ENCODE measurements at regions not wholly inside any gene's neighbourhood (a gene's known extent, or its start where the extent isn't known, plus 50 kb on each side); places are given as distances from the start of the nearest gene placed in this dataset.

GRCh38 chr2:67965246-67965645, 97.6 kb downstream of the C1D start:
- H3K9me2 ChIP-seq (ENCODE audit: insufficient read depth, low read length) = no peaks in the 10 kb centered on the region
- H3K27me3 ChIP-seq (ENCODE audit: insufficient read depth, low read depth, low read length) = no peaks in the 10 kb centered on the region
- H3K9ac ChIP-seq (ENCODE audit: low read length) = no peak overlapping the region
- H3K79me2 ChIP-seq (replicated peaks; ENCODE audit: insufficient read depth, low read length) = no peaks in the 10 kb centered on the region
- TF ChIP-seq SMC3 (conservative IDR thresholded peaks at IDR 0.05; ENCODE audit: poor library complexity) = no peak
- TF ChIP-seq, protein P1, sequence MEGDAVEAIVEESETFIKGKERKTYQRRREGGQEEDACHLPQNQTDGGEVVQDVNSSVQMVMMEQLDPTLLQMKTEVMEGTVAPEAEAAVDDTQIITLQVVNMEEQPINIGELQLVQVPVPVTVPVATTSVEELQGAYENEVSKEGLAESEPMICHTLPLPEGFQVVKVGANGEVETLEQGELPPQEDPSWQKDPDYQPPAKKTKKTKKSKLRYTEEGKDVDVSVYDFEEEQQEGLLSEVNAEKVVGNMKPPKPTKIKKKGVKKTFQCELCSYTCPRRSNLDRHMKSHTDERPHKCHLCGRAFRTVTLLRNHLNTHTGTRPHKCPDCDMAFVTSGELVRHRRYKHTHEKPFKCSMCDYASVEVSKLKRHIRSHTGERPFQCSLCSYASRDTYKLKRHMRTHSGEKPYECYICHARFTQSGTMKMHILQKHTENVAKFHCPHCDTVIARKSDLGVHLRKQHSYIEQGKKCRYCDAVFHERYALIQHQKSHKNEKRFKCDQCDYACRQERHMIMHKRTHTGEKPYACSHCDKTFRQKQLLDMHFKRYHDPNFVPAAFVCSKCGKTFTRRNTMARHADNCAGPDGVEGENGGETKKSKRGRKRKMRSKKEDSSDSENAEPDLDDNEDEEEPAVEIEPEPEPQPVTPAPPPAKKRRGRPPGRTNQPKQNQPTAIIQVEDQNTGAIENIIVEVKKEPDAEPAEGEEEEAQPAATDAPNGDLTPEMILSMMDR (IDR thresholded peaks at IDR 0.05; ENCODE audit: poor library complexity, severe bottlenecking) = no peak
- no peak for TF ChIP-seq REST (IDR thresholded peaks at IDR 0.05; ENCODE audit: borderline replicate concordance)
- TF ChIP-seq TAF1 (IDR thresholded peaks at IDR 0.05; ENCODE audit: low read depth) = no peak
- TF ChIP-seq POLR2AphosphoS5 (IDR thresholded peaks at IDR 0.05) = no peak
- TF ChIP-seq RAD21 (conservative IDR thresholded peaks at IDR 0.05) = no peak
- no peak for TF ChIP-seq EP300 (conservative IDR thresholded peaks at IDR 0.05; ENCODE audit: poor library complexity, severe bottlenecking)
- TF ChIP-seq MXI1 (conservative IDR thresholded peaks at IDR 0.05; ENCODE audit: poor library complexity, severe bottlenecking) = no peak
- no peak for TF ChIP-seq EZH2 (IDR thresholded peaks at IDR 0.05; ENCODE audit: borderline replicate concordance, insufficient read depth, low read length, poor library complexity, severe bottlenecking)
- no peaks in the 10 kb centered on the region for H3K9me3 ChIP-seq (ENCODE audit: low read length)
- H3K4me3 ChIP-seq (ENCODE audit: low read length) = no peak overlapping the region
- no peaks in the 10 kb centered on the region for H3K36me3 ChIP-seq (ENCODE audit: insufficient read depth, low read length)
- H3F3A ChIP-seq (ENCODE audit: insufficient read depth, low read length, poor library complexity, severe bottlenecking) = no peaks in the 10 kb centered on the region
- H4K20me1 ChIP-seq (ENCODE audit: insufficient read depth) = no peaks in the 10 kb centered on the region
- H2AFZ ChIP-seq (ENCODE audit: low read depth, low read length) = no peak overlapping the region
- no peak overlapping the region for H3K4me2 ChIP-seq (ENCODE audit: low read length)
- H3K27ac ChIP-seq (ENCODE audit: low read length) = no peak overlapping the region

DNA sequence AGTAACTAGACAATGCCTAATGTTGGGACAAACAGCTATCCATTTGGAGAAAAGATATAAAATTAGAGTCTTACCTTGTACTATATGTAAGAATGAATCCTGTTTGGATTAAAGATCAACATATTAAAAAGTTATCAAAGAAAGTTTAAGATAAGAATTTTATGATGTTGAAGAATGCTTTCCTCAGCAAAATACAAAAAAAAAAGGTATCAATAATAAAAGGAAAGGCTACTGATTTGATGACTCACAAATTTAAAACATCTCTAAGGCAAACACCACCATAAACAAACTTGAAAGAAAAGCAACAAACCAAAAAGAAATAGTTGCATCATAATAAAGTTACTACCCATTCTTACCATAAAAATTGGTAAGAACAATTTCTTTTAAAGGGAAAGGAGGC, 92.7 kb downstream of the C1D start:
- Histone ChIP-seq H3K79me2 (replicated peaks; ENCODE audit: insufficient read depth, low read length) (no peaks in the 10 kb centered on the region), H3K9me2 (ENCODE audit: insufficient read depth, low read length) (no peaks in the 10 kb centered on the region), H3K4me2 (ENCODE audit: low read length) (no peak overlapping the region), H3K9me3 (ENCODE audit: low read length) (no peaks in the 10 kb centered on the region), H3K27me3 (ENCODE audit: insufficient read depth, low read depth, low read length) (no peaks in the 10 kb centered on the region), H3K9ac (ENCODE audit: low read length) (no peak overlapping the region), H4K20me1 (ENCODE audit: insufficient read depth) (no peaks in the 10 kb centered on the region), H3K36me3 (ENCODE audit: insufficient read depth, low read length) (no peaks in the 10 kb centered on the region), H3K27ac (ENCODE audit: low read length) (no peak overlapping the region), H2AFZ (ENCODE audit: low read depth, low read length) (no peak overlapping the region), H3K4me3 (ENCODE audit: low read length) (no peak overlapping the region), H3F3A (ENCODE audit: insufficient read depth, low read length, poor library complexity, severe bottlenecking) (no peaks in the 10 kb centered on the region)
- TF ChIP-seq, protein P1 (IDR thresholded peaks at IDR 0.05; ENCODE audit: poor library complexity, severe bottlenecking) = no peak
- TF ChIP-seq RAD21 (conservative IDR thresholded peaks at IDR 0.05) = no peak
- TF ChIP-seq TAF1 (IDR thresholded peaks at IDR 0.05; ENCODE audit: low read depth) = no peak
- no peak for TF ChIP-seq EP300 (conservative IDR thresholded peaks at IDR 0.05; ENCODE audit: poor library complexity, severe bottlenecking)
- no peak for TF ChIP-seq REST (IDR thresholded peaks at IDR 0.05; ENCODE audit: borderline replicate concordance)
- no peak for TF ChIP-seq EZH2 (IDR thresholded peaks at IDR 0.05; ENCODE audit: borderline replicate concordance, insufficient read depth, low read length, poor library complexity, severe bottlenecking)
- TF ChIP-seq SMC3 (conservative IDR thresholded peaks at IDR 0.05; ENCODE audit: poor library complexity) = no peak
- no peak for TF ChIP-seq MXI1 (conservative IDR thresholded peaks at IDR 0.05; ENCODE audit: poor library complexity, severe bottlenecking)
- no peak for TF ChIP-seq POLR2AphosphoS5 (IDR thresholded peaks at IDR 0.05)

Measured in neural cell (in vitro differentiated cells).